Fibroblast of skin of left biceps (primary cell): ENCODE measurements at regions not wholly inside any gene's neighbourhood (a gene's known extent, or its start where the extent isn't known, plus 50 kb on each side); places are given as distances from the start of the nearest gene placed in this dataset.
A peak's percentile ranks its signal among the peaks of the same experiment; 100 is the strongest.
"Not testable (repeated sequence)": the region's sequence is repeated elsewhere in the genome, so short reads cannot be mapped to it uniquely, and the experiment has no call there.

ENCODE experiments used
- DNase-seq, 2 experiments: peaks; one replicate each; pipeline ENCODE4 v3.0.0-alpha.2; 2013; ENCODE audit warnings: low read depth in 2 of 2

DNA sequence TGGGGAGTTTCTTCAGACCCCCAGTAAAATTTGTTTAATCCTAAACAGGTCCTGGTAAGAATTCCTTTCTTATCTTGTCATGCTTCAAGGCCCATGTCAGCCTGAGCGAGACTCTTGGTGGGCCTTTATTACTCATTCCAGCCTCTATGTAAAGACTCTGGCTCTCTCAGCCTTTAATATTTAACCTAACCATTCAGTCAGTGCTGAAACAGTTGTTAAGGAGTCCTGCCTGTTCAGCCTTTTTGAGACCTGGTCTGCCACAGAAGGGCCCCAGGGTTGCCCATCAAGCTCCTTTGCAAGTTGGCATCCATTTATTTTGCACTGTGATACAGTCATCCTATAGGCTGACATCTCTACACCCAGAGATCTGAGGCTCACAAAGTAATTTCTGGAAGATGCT, 107.7 kb upstream of the VANGL1 start:
- DNase-seq = no peak

DNA sequence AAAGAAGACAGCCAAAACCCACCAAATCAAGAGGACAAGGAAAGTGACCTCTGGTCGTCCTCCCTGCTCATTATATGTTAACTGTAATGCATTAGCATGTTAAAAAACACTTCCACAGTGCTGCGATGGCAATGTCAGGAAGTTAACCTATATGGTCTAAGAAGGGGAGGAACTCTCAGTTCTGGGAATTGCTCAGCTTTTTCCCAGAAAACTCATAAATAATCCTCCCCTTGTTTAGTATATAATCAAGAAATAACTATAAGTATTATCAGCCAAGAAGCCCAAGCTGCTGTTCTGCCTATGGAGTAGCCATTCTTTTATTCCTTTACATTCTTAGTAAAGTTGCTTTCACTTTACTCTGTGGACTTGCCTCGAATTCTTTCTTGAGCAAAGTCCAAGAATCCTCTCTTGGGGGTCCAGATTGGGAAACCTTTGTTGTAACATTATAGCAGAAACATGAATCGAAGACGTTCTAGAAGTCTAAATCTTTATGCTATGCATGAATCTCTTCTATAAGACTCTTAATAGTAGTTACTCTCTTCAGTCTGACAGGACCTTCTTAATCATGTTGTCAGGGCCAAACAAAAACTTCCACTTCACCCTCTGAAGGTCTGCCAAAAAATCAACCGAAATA, 110.0 kb upstream of the VANGL1 start:
- no peak for DNase-seq

DNA sequence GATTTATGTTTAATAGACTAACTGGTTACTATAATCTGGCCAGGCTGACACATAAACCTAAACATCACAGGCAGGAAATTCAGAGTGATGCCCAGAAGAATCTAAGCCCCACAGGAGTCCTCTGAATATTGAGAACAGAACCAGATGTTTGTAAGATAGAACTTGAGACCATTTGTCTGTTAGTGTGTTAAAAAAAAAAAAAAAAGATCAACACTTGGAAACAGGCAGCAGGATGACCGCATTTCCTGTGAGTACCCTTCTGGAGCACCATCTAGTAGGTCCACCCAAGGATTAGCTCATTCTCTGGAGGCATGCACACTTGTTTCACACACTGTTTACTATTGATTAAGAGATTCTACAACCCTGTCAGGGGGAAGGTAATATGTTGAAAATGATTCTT, 111.4 kb upstream of the VANGL1 start:
- DNase-seq = peak; percentile 67 to 69

DNA sequence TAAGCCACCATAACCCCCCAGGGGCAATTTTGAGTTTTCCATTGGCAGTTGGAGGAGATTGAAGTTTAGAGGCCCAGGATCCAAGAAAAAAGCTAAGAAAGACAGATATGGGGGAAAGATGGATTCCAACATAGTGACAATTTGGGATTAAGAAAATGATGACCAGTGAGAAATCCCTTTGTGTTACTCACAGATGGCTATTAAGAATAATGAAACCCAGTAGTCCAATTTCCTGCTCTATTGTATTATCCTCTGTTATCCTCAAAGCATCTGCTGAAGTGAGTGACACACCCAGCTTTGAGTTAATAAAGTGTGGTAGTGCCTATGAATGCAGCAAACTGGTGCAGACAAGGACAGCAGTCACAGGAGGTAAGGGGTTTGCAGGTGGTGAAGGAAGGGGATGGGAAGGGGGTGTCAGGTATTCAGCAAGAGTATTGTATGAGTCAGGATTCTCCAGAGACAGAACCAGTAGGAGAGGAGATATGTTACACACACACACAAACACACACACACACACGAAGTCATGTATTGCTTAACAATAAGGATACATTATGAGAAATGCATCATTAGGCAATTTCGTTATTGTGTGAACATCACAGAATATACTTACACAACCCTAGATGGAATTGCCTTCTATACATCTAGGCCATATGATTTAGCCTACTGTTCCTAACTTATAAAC, 112.4 kb upstream of the VANGL1 start:
- no peak for DNase-seq

DNA sequence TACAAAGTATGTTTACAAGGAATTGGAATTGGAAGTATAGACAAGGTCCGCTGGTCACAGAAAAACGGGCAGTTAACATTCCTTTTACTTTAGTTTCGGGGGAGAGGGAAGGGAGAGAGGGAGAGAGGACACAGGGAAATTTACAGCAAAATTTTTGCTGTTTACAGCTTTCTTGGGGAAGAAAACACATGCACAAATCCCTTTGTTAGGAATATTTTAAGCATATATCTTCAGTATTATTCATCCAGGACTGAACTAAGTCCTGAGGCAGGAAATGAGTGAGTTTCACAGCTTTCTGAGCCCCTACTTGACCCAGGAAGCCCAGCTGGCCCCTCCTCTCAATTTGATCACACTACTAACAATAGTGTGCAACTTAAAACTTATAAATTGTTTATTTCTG, 113.4 kb upstream of the VANGL1 start:
- DNase-seq = not testable (repeated sequence)

DNA sequence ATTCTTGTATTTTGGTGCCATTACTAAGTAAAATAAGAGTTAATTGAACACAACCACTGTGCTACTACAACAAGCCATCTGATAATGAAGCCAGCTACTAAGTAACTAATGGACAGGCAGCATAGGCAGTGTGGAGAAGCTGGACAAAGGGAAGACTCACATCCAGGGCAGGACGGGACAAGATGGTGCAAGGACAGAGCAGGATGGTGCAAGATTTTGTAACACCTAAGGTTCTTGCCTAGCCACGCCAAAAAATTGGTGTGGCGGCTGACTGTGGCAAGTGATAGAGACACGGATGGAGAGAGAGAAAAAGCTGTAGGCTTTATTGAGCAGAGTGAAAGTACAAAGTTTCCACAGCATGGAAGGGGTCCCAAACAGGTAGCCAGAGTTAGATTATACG, 114.0 kb upstream of the VANGL1 start:
- DNase-seq = no peak

DNA sequence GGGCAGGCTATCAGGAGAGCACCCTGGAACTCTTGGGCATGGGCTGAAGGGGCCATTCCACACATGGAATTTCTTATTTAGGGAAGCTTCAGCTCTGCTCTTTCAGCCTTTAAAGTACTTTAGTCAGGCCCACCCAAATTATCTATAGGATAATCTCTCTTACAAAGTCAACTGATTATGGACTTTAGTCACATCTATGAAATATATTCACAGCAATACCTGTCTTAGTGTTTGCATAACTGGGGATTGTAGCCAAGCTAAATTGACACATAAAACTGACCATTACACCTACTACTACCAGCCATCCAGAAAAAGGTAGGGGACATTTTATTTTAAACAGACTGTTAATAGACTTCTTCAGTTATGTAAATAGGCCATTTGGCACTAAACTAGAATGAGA, 114.9 kb upstream of the VANGL1 start:
- DNase-seq = no peak

DNA sequence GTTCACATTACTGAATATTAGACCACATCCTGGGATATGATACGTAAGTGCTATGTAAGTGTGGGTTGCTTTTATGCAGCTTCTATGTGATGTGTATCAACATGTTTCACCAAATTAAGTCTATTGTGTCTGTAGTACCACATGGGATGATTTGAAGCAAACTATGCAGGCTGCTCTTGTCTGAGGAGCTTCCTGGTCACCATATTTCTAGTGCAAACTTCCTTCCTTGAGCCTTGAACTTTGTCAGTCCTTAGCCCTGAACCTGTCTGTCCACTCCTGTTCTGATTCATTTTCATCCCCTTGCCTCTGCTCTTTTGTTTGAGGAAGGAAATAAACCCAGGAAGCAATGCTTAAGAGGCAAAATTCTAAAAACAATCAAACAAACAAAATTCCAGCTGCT, 117.5 kb upstream of the VANGL1 start:
- no peak for DNase-seq

DNA sequence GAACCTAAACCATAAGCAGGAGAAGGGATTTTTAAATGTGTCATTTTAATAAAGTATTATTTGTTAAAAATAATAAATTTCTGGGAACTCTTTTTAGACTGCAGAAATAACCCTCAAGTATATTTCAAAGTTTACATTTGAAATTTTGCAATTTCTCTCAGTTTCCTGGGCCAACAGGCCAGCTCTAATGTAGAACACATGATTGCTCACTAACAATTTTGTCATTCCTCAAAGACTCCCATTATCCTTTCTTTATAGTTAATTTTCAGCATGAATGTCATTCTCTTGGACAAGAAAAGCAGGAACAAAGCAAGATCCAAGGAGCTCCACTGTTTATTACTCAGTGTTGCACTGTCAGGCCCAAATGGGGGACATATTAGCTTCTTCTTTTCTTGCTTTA, 119.4 kb upstream of the VANGL1 start:
- DNase-seq = no peak

DNA sequence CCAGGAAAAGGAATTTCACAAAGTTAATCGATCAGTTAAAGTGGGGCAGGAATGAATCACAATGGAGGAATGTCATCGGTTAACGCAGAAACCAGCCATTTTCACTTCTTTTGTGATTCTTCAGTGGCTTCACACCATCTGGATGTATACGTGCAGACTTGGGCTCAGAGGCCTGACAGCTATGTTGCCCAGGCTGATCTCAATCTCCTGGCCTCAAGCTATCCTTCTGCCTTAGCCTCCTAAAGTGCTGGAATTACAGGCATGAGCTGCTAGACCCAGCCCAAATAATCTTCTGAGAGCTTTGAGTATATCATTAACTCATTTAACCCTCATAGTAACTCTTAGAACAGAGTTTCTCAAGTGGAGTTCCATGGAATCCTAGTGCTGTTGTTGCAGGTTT, 126.5 kb upstream of the VANGL1 start:
- DNase-seq = no peak

DNA sequence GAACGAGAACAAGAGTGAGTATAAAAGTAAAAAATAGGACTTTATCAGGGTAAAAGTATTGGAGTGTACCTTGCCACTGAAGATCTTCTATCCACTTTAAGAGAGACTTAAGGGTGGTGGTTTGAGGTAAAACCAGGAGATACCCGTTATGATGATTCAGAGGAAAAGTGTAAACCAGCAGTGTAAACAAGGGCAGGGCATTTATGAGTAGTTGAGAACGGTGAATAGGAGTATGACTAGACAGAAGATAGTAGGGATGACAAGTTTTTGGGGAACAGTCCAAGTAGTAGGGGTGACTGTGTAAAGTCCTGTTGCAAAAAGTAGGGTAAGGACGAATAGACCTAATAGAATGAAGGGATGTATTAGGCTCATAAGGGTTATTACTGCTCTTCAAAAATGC, 131.5 kb upstream of the VANGL1 start:
- not testable (repeated sequence) for DNase-seq

DNA sequence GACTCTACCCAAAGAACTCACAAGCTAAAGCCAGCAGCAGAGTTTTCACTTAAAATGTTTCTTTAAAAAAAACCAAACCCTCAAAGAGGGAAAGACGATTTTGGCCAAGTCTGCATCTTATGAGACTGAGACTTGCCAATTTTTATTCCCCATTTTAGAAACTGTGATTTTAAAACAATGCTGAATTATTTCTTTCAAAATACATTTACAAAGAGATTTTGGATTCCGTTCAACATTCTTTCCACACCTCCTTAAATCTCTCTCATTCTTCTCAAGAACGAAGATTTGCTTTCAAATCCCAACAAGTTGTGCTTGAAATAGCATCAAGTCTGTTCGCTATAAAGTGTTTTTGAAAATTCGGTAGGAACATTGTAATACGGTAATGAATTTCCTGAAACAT, 133.9 kb upstream of the VANGL1 start:
- peak in 1 of 2 experiments; percentile 47 for DNase-seq

DNA sequence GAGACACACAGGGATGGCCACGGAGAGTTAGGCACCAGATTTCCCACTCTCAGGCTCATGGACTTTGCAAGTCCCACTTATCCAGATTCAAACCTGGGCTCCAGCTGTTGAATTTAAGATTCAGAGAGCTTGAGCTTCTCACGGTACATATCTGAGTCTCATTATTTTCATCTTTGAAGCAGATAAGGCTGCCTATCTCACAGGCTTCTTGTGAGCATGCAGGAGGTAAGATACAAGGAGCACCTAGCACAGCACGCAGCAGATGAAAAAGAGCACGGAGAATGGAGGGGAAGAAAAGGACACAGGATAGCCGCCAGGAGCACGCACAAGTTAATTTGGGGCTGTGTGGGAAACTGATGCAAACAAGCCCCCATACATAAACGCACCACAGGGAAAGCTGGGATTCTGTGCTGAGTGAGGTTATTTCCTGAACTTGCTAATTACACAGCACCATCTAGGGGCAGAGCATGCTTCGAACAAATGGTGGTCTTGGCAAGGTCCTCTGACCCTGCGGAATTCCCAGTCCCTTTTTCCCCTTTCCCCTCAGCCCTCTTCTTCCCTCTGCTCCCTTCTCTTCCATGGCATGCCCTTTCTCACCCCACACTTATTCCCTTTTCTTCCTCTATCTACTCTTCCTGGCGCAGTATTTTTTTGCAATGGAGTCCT, 134.7 kb upstream of the VANGL1 start:
- no peak for DNase-seq

DNA sequence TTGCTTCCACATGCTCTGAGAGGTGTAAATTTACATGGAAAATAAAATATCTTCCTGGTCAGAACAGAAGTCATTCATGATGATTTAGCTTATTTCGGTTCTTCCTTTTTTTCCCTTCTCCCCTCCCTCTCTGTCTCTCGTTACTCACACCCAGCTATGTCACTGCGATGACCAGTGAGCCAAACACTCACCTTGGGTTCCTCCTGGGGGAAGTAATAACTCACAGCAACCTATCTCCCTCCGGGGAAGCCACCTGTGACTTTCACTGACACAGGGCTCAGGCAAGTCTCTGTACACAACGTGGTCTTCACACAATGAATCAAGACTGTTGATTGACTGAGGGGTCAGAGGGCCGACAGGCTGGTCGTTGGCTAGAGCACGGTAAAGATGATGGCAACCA, 135.3 kb upstream of the VANGL1 start:
- no peak for DNase-seq

DNA sequence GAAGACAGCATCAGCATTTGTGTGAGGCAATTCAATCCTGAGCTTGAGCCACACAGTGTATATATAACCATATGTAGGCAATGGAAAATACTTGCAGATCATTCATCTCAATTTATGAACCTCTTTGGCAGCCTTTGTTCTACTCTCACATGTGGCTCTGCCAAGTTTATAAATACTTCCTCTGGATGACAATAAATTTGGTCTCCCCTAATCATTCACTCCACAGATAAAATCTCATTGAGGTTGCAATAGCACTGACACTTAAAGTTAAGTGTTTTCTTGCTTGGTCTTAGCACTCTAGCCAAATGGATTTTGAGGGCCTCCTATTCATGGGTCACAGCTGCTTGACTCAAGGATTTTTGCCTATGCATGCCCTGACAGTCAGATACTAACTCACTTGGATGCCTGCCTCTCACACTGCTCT, 136.6 kb upstream of the VANGL1 start:
- DNase-seq = peak; percentile 79 to 85

DNA sequence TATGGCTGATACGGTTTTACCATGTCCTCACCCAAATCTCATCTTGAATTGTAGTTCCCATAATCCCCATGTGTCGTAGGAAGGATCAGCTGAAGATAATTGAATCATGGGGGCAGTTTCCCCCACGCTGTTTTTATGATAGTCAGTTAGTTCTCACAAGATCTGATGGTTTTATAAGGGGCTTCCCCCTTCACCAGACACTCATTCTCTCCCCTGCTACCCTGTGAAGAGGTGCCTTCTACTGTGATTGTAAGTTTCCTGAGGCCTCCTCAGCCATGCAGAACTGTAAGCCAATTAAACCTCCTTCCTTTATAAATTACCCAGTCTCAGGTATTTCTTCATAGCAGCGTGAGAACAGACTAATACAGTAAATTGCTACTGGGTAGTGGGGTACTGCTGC, 139.6 kb upstream of the VANGL1 start:
- DNase-seq = not testable (repeated sequence)

DNA sequence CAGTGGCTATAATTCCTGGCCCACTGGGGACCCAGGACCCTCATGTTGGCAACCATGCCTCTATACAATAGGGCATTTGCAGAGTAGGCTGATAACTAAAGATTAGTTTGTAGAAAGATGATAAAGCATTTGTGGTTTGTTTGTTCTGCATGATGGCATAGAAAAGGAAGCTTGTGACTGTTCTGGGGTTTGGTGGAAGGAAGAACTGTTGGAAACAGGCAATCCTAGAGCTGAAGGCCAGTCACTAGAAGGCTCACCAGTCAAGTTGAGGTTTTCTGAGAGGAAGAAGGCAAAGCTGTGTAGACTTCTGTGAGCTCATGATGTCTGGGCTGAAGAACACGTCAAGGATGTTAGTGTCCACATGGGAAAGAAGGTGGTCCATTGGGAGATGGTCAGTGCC, 140.3 kb upstream of the VANGL1 start:
- no peak for DNase-seq

DNA sequence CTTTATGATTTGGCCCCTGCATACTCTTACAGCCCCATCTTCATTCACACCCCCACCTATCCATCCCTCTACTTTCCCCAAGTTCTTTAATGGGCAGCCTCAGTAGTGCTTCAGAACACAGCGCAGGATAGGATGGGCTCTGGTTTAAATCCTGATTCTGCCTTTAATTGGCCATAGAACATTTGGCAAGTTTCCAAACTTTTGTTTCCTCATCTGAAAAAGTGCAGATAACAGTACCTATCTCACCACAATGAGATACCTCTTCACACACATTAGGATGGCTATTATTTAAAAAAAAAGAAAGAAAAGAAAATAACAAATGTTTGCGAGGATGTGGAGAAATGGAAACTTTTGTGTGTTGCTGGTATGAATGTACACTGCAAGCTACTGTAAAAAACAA, 142.5 kb upstream of the VANGL1 start:
- no peak for DNase-seq

DNA sequence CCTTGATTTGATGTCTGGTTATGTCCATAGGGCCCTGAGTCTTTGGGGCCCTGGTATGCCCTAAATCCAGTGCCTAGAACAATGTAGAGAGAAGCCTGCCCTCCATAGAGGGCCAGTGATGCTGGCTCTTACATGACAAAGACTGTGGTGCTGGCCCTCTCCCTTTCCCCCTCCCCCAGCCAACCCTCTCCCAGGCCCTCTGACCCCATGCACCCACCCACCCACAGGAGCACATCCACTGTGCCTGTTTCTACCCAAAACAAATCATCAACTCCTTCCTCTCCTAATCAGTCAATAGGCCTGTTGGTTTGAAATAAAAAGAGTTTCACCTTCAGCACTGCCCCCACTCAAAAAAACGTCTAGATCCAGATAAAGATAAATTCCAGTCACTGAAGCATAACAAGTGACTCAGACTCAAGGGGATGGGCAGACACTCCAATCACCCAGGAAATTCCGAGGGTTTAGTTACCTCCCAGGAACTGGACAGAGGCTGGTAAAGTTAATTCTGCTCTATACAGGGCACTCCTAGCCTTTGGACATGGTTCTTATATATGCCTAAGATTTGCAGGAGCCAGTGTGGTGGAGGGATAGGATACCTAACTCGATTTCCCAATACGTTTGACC, 144.8 kb upstream of the VANGL1 start:
- no peak for DNase-seq

DNA sequence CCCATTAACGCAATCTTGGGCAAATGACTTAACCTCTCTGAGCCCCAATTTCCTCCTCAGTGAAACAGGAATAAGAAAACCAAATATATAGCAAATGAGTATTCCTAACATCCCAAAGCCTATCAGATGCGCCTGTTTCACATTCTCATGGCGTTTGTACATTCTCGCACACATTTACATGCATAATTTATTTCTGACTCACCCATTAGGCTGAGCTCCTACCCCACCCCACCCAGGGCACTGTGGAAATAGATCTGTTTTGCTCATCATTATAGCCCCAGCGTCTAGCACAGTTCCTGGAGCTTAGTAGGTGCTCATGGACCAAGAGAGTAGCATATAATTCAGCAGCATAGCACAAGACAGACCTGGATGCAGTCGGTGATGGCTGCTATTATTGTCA, 146.1 kb upstream of the VANGL1 start:
- DNase-seq = peak; percentile 56 to 65

DNA sequence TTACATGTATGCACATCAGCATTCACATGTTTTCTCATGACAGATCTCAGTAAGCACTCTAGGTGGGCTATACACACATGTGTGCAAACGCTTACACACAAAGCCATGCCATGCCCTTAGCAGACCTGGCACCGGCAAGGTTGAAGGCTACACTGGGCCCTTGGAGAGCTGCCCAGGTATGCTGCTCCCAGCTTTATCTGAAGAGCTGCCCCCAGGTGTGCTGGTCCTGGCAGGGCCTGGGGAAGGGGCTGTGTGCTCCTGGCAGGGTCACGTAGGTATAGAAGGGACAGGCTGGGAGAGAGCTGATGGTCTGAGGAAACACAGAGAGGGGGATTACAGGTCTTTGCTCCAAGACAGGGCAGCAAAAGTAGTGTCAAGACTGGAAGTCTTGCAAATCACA, 146.7 kb upstream of the VANGL1 start:
- DNase-seq = no peak

DNA sequence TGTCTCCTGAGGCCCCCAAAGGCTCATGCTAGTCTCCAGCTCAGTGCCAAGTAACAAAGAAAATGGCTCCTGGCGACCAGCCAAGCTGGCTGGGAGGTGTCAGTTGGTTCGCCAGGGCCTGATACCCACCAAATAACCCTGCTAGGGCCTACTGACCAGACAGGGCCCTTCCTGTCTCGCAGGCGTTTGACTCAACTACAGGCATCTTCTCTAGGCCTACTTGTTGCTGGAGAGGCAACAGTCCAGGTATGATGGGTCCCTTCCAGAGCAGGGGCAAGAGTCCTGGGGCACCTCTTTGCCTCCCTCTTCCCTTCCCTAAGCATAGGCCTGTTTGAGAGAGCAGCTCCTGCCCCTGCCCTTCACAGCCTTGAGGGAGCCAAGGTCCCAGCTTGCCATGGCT, 147.9 kb upstream of the VANGL1 start:
- DNase-seq = no peak

DNA sequence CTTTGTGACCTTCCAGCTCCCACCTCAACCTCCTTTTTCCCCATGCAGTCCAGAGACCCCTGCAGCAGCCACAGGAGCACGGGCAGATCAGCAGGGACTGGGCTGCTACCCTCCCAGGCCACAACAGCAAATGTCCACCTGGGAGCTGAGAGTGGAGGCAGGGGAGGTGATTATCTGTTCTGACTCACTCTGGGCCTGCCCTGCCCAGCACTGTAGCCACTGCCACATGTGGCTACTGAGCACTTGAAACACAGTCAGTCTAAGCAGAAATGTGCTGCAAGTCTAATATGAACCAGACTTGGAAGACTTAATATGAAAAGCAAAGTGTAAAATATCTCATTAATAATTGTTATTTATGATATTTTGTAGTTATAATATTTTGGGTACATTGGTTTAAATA, 148.9 kb upstream of the VANGL1 start:
- DNase-seq = no peak
